Left forelimb (tissue), 1 donor: ENCODE measurements at regions not wholly inside any gene's neighbourhood (a gene's known extent, or its start where the extent isn't known, plus 50 kb on each side); places are given as distances from the start of the nearest gene placed in this dataset.
"Not testable (repeated sequence)": the region's sequence is repeated elsewhere in the genome, so short reads cannot be mapped to it uniquely, and the experiment has no call there.

Experiments
- DNase-seq: peaks from one replicate; pipeline ENCODE4 v3.0.0-alpha.2; 2018; ENCODE audit warnings: low spot score

- no peak for DNase-seq
Measured at GRCh38 chr22:27064386-27064785, 407.0 kb downstream of the MIAT start.

DNA sequence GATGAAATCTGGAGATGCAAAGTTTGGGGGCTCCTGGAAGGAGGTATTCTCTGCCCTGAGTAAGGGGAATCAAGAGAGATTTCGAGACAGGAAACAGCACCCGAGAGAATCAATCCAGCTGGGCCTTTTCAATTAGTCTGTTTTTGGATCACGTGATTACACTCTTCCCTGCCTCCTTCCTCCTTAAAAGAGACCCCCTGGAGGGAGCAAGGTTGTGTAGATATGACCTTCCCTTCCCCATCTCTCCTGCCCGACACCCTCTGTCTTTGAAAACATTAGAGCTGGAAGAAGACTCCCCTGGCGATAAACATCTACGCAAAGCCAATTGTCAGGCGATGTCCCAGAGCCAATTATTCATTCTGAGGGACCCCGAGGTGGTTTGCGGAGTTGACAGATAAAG, 407.9 kb downstream of the MIAT start:
- no peak for DNase-seq

DNA sequence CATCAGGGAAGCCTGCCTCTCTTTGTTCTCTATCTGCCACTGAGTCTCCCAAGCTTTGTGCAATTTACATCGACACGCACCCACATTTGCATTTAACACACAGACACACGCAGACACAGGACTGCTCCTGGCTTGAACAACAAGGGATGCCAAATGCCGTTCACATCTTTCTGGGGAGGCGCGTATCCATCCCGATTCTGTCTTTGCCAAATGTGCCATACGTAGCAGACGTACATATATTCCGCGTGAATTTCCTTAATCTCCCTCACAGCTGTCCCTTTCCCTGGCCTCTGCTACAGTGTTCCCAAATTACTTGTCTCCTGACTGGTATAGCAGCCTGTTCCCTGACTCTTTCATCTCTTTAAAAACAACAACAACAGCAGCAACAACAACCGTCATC, 409.5 kb downstream of the MIAT start:
- DNase-seq = no peak

DNA sequence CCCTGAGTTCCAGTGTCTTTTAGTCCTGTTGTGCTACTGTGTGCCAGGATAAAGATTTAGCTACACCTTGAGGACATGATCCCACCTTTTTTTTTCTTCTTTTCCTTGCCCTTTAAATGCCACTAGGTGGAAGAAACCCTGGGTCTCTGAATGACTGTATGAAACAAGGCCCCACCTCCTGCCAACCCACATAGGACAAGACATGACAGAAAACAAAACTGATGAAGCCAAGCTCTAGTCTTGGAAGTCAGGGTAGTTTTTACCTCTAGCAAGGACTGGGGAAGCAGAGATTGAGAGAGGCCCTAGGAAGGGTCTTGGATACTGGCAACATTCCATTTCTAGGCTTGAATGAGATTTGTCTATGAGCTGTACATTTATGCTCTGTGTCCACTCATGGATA, 410.7 kb downstream of the MIAT start:
- DNase-seq = no peak

- no peak for DNase-seq
Measured at GRCh38 chr22:27070594-27070993, 413.2 kb downstream of the MIAT start.

- no peak for DNase-seq
Measured at GRCh38 chr22:27073601-27074425, 416.4 kb downstream of the MIAT start.

DNA sequence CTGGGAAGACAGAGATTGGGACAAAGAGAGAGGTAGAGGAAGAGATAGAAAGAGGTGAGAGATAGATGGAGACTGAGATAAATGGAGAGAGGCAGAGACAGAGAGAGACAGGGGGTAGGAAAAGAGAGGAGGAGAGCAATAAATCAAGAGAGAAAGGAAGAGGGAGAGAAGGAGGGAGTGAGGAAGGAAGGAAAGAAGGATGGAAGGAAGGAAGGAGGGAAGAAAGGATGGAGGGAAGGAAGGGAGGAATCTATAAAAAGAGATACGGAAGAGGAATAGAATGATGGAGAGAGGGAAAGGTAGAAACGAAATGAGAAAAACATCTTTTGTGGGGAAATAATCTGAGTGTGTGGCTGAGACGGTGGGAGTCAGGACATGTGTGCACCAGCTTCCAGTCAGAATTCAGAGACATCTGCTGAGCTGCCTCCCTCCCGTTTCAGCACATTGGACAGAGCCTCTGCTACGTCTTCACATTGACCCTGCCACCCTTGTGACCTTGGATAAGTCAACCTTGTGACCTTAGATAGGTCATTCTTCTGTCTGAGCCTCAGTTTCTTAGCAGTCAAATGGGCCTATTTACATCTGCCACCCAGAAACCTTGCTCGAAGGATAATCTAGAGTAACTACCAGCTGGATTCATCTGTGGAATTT, 417.8 kb downstream of the MIAT start:
- DNase-seq = no peak

GRCh38 chr22:27075891-27076290, 418.5 kb downstream of the MIAT start:
- DNase-seq = no peak

DNA sequence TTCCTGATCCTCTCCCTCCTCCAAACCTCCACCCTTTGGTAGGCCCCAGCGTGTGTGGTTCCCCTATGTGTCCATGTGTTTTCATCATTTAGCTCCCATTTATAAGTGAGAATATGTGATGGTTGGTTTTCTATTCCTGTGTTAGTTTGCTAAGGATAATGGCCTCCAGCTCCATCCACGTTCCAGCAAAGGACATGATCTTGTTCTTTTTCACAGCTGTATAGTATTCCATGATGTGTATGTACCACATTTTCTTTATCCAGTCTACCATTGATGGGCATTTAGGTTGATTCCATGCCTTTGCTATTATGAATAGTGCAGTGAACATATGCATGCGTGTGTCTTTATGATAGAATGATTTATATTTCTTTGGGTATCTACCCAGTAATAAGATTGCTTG, 420.7 kb downstream of the MIAT start:
- DNase-seq = not testable (repeated sequence)

GRCh38 chr22:27080036-27080578, 422.7 kb downstream of the MIAT start:
- no peak for DNase-seq

GRCh38 chr22:27080863-27081262, 423.5 kb downstream of the MIAT start:
- no peak for DNase-seq

- no peak for DNase-seq
Measured at GRCh38 chr22:27083610-27084009, 426.2 kb downstream of the MIAT start.

GRCh38 chr22:27084130-27084529, 426.7 kb downstream of the MIAT start:
- DNase-seq = no peak

DNA sequence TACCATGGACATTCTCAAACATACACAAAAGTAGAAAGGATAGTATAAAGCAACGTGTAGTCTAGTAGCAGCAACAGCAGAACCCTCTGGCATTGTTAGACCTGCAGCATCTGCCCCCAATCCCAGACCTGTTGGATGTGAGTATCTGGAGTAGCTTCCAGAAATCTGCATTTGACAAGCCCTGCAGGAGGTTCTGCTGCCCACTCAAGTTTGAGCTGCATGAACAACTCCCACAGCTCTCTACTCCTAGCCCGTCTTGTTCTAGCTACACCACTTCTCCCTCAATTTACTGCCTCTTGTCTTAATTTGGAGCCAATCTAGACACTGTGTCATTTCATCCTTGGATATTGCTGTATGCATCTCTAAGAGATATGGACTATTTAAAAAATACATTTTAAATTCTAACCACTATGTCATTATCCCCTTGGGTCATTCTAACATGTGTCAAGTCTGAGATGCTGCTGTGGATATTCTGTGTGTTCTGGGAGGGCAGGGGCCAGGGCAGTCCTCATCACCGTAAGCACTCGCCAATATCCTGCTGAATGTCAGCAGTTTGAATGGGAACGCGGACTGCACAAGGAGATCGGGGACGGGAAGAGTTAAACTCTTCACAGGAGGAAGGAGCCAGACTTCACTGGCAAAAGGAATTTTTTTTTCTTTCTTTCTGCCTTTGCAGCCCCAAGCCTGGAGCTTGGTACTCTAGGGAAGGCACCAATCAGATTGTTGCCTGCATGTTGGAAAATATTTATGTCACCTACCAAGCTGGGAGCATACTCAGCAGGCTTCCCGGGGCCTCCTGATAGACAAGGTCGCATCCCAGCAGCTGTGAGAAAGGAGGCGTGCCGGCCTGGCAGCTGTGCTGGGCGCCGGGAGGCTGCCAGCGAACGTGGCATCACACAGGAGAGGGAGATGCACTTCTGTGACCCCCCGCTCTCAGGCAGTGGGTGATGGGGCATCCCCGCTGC, 429.0 kb downstream of the MIAT start:
- DNase-seq = peak; percentile 74

- no peak for DNase-seq
Measured at GRCh38 chr22:27087051-27087450, 429.7 kb downstream of the MIAT start.

DNA sequence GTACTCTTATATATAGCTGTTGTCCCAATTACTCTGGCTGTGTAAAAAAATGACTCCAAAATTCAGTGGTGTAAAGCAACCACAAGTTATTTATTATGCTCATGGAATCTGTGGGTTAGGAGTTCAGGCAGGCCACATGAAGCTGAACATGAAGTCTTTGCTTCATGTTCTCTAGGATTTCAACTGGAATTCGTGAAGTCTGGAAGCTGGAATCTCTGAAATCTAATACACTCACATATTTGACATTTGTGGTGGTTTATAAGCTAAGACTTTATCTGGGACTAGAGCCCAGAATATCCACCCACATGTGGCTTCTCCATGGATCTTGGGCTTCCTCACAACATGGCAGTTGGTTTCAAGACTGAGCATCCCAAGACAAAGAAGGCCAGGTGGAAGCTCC, 430.6 kb downstream of the MIAT start:
- no peak for DNase-seq

DNA sequence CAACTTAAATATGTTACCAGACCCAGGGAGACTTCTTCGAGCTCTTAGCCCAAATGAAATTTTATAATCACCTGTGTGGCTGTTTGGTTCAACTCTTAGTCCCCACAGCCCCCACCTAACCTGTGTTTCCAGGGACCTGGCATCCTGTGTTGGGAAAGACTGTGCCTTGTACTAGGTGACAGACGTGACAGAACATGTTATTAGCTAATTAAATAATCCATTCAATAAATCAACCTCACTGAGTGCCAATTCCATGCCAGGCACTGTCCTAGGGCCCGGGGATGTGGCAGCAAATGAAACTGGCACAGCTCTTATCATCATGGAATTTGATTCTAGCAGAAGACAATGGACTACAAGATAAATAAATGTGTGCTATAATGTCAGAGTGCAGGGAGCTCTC, 431.9 kb downstream of the MIAT start:
- no peak for DNase-seq

GRCh38 chr22:27090611-27091011, 433.2 kb downstream of the MIAT start:
- no peak for DNase-seq

DNA sequence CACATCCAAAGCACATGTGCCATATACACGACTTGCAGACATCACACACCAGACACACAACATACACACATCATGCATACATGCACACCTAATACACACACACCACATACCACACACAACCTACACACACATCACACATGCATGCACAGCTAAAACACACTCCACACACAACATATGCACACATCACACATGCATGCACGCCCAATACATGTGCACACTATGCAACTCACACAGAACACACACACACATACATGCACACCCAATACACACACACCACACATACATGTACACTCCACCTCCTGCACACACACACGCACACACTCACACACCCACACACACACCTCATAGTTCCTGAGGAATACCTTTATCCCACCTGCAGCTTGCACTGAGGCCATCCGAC, 436.0 kb downstream of the MIAT start:
- no peak for DNase-seq

- peak; percentile 87 for DNase-seq
Measured at GRCh38 chr22:27094633-27095308, 437.4 kb downstream of the MIAT start.

GRCh38 chr22:27097506-27097905, 440.1 kb downstream of the MIAT start:
- DNase-seq = no peak

- no peak for DNase-seq
Measured at GRCh38 chr22:27097933-27098332, 440.5 kb downstream of the MIAT start.
